ENCODE measurements at regions not wholly inside any gene's neighbourhood (a gene's known extent, or its start where the extent isn't known, plus 50 kb on each side); places are given as distances from the start of the nearest gene placed in this dataset.

GRCh38 chr5:66246608-66247007, 102.5 kb downstream of the SREK1 start:
- peak in 1 of 2 donors; percentile 44 for DNase-seq (ENCODE audit: low read depth in 1 of 2, low spot score in 1 of 2)
- H3K27me3 ChIP-seq, result no peaks in the 10 kb centered on the region
- H3K36me3 ChIP-seq, result no peaks in the 10 kb centered on the region
- H3K9me3 ChIP-seq (ENCODE audit: low read depth), result no peaks in the 10 kb centered on the region
- no peak overlapping the region for H3K27ac ChIP-seq
- H3K4me1 ChIP-seq (ENCODE audit: low read depth), result no peaks in the 10 kb centered on the region
- no peak for TF ChIP-seq CTCF (IDR thresholded peaks at IDR 0.05; ENCODE audit: low read depth, low read length)
- H3K4me3 ChIP-seq, result no peak overlapping the region

- H3K36me3 ChIP-seq, result no peaks in the 10 kb centered on the region
- TF ChIP-seq CTCF (IDR thresholded peaks at IDR 0.05; ENCODE audit: low read depth, low read length), result no peak
- DNase-seq (ENCODE audit: low read depth in 1 of 2, low spot score in 1 of 2), result peak in 1 of 2 donors; percentile 78
- H3K4me3 ChIP-seq, result no peak overlapping the region
- no peak overlapping the region for H3K27ac ChIP-seq
- no peaks in the 10 kb centered on the region for H3K9me3 ChIP-seq (ENCODE audit: low read depth)
- H3K27me3 ChIP-seq, result no peaks in the 10 kb centered on the region
- no peaks in the 10 kb centered on the region for H3K4me1 ChIP-seq (ENCODE audit: low read depth)
Measured at GRCh38 chr5:66247176-66247960, 103.3 kb downstream of the SREK1 start.

- no peak overlapping the region for H3K27ac ChIP-seq
- no peak for DNase-seq (ENCODE audit: low read depth in 1 of 2, low spot score in 1 of 2)
- no peaks in the 10 kb centered on the region for H3K9me3 ChIP-seq (ENCODE audit: low read depth)
- no peak for TF ChIP-seq CTCF (IDR thresholded peaks at IDR 0.05; ENCODE audit: low read depth, low read length)
- no peaks in the 10 kb centered on the region for H3K27me3 ChIP-seq
- no peaks in the 10 kb centered on the region for H3K36me3 ChIP-seq
- no peaks in the 10 kb centered on the region for H3K4me1 ChIP-seq (ENCODE audit: low read depth)
- H3K4me3 ChIP-seq, result no peak overlapping the region
Measured at GRCh38 chr5:66248874-66249273, 104.8 kb downstream of the SREK1 start.

GRCh38 chr5:66249920-66250319, 105.8 kb downstream of the SREK1 start:
- H3K27me3 ChIP-seq, result no peaks in the 10 kb centered on the region

GRCh38 chr5:66252849-66253248, 108.7 kb downstream of the SREK1 start:
- H3K9me3 ChIP-seq (ENCODE audit: low read depth), result no peaks in the 10 kb centered on the region
- no peak for DNase-seq (ENCODE audit: low read depth in 1 of 2, low spot score in 1 of 2)
- no peak overlapping the region for H3K4me3 ChIP-seq
- H3K4me1 ChIP-seq (ENCODE audit: low read depth), result no peaks in the 10 kb centered on the region
- no peak for TF ChIP-seq CTCF (IDR thresholded peaks at IDR 0.05; ENCODE audit: low read depth, low read length)
- H3K27ac ChIP-seq, result no peak overlapping the region
- no peaks in the 10 kb centered on the region for H3K36me3 ChIP-seq
- no peaks in the 10 kb centered on the region for H3K27me3 ChIP-seq

More at GRCh38 chr5:66249920-66250319, 105.8 kb downstream of the SREK1 start:
- no peak for TF ChIP-seq CTCF (IDR thresholded peaks at IDR 0.05; ENCODE audit: low read depth, low read length)
- Histone ChIP-seq H3K27ac (no peak overlapping the region), H3K9me3 (ENCODE audit: low read depth) (no peaks in the 10 kb centered on the region), H3K4me3 (no peak overlapping the region), H3K4me1 (ENCODE audit: low read depth) (no peaks in the 10 kb centered on the region), H3K36me3 (no peaks in the 10 kb centered on the region)
- DNase-seq (ENCODE audit: low read depth in 1 of 2, low spot score in 1 of 2), result no peak

All from cardiac muscle cell (in vitro differentiated cells and primary cell).